Activated B cell treated with CpG ODN at 0.5 μM for 24 hours (primary cell): ENCODE measurements at regions not wholly inside any gene's neighbourhood (a gene's known extent, or its start where the extent isn't known, plus 50 kb on each side); places are given as distances from the start of the nearest gene placed in this dataset.

Experiments used
- ATAC-seq: fragments of 200-7000 bp; cut with Tn5 transposase; one replicate; pipeline ENCODE4 v1.10.0; 2021; ENCODE audit warnings: low read depth, mild to moderate bottlenecking, moderate library complexity
- CTCF ChIA-PET: fragments of 350-600 bp; sonication (Branson Sonifier 250); formaldehyde crosslinking; loops from one replicate; lab custom pipeline; 2021; ENCODE audit warnings: antibody characterized with exemption; lab: Charles Lee
- POLR2A ChIA-PET: fragments of 350-600 bp; sonication (Branson Sonifier 250); formaldehyde crosslinking; loops from one replicate; lab custom pipeline; 2021; ENCODE audit warnings: antibody characterized with exemption; lab: Charles Lee
- DNase-seq: peaks from one replicate; pipeline ENCODE4 v3.0.0; 2022
- H3K27ac Mint-ChIP-seq: one replicate; pipeline ENCODE4 v1.8.0; 2020; ENCODE audit warnings: mixed read lengths
- H3K27me3 Mint-ChIP-seq: one replicate; pipeline ENCODE4 v1.8.0; 2021; ENCODE audit warnings: mixed read lengths
- H3K36me3 Mint-ChIP-seq: one replicate; pipeline ENCODE4 v1.8.0; 2021; ENCODE audit warnings: low read depth, mixed read lengths
- H3K4me1 Mint-ChIP-seq: one replicate; pipeline ENCODE4 v1.8.0; 2021; ENCODE audit warnings: mixed read lengths
- H3K4me3 Mint-ChIP-seq: one replicate; pipeline ENCODE4 v1.8.0; 2020; ENCODE audit warnings: mild to moderate bottlenecking, mixed read lengths
- H3K9me3 Mint-ChIP-seq: one replicate; pipeline ENCODE4 v1.8.0; 2020; ENCODE audit warnings: mixed read lengths
- CTCF ChIP-seq: fragments of 200-600 bp; IDR thresholded peaks from one replicate; pipeline ENCODE4 v1.8.0; 2022; ENCODE audit warnings: antibody characterized with exemption, mild to moderate bottlenecking
- intact Hi-C: fragments of 100-400 bp; cut with micrococcal nuclease; formaldehyde crosslinking; loops from one replicate; pipeline ENCODE4 v1.15.1; 2024

GRCh38 chr4:1589098-1589497, 95.0 kb downstream of the FAM53A start:
- CTCF ChIA-PET = interaction anchor here (0.6 kb wide), 1 partner anchor 534 kb away, joined by 3 read pairs; no protein-coding TSS in a partner anchor
- Mint-ChIP-seq H3K27ac (no peak overlapping the region), H3K9me3 (peaks cover 25% of the 10 kb centered on the region), H3K4me1 (no peaks in the 10 kb centered on the region), H3K27me3 (peaks cover 7% of the 10 kb centered on the region), H3K4me3 (no peak overlapping the region), H3K36me3 (peaks cover 2% of the 10 kb centered on the region)
- intact Hi-C loops = loop anchor here (10.0 kb wide), 2 partner anchors 656 to 1896 kb away; partner anchors contain the start of genes HAUS3 and POLN
- ATAC-seq = no peak
- POLR2A ChIA-PET = no interaction called here
- DNase-seq = no peak
- TF ChIP-seq CTCF = no peak

GRCh38 chr4:1588306-1588705, 95.8 kb downstream of the FAM53A start:
- H3K4me3 Mint-ChIP-seq = no peak overlapping the region
- ChIA-PET CTCF (no interaction called here), POLR2A (no interaction called here)
- no peak for DNase-seq
- TF ChIP-seq CTCF = no peak
- ATAC-seq = no peak
- no peak overlapping the region for H3K27ac Mint-ChIP-seq
- intact Hi-C loops = loop anchor here (10.0 kb wide), 2 partner anchors 656 to 1896 kb away; partner anchors contain the start of genes HAUS3 and POLN
- peaks cover 2% of the 10 kb centered on the region for H3K36me3 Mint-ChIP-seq
- H3K27me3 Mint-ChIP-seq = peaks cover 7% of the 10 kb centered on the region
- H3K9me3 Mint-ChIP-seq = peaks cover 25% of the 10 kb centered on the region
- no peaks in the 10 kb centered on the region for H3K4me1 Mint-ChIP-seq

- H3K4me1 Mint-ChIP-seq = peaks cover 3% of the 10 kb centered on the region
- TF ChIP-seq CTCF = no peak
- H3K27me3 Mint-ChIP-seq = no peaks in the 10 kb centered on the region
- DNase-seq (no peak), ATAC-seq (no peak)
- no peak overlapping the region for H3K4me3 Mint-ChIP-seq
- POLR2A ChIA-PET = no interaction called here
- peaks cover 16% of the 10 kb centered on the region for H3K9me3 Mint-ChIP-seq
- CTCF ChIA-PET = no interaction called here
- H3K27ac Mint-ChIP-seq = no peak overlapping the region
- intact Hi-C loops = loop anchor here (5.0 to 10.0 kb wide), 5 partner anchors 572 to 1900 kb away; partner anchors contain the start of genes FGFRL1, HAUS3, POLN and ZNF718
- no peaks in the 10 kb centered on the region for H3K36me3 Mint-ChIP-seq
Measured at GRCh38 chr4:1584498-1584897, 99.6 kb downstream of the FAM53A start.

GRCh38 chr4:1583859-1584258, 100.3 kb downstream of the FAM53A start:
- ATAC-seq (no peak), DNase-seq (no peak)
- H3K9me3 Mint-ChIP-seq = peaks cover 13% of the 10 kb centered on the region
- no peak overlapping the region for H3K4me3 Mint-ChIP-seq
- no peak for TF ChIP-seq CTCF
- H3K27ac Mint-ChIP-seq = no peak overlapping the region
- H3K27me3 Mint-ChIP-seq = no peaks in the 10 kb centered on the region
- ChIA-PET CTCF (no interaction called here), POLR2A (no interaction called here)
- H3K4me1 Mint-ChIP-seq = peaks cover 3% of the 10 kb centered on the region
- H3K36me3 Mint-ChIP-seq = no peaks in the 10 kb centered on the region
- intact Hi-C loops = loop anchor here (5.0 to 10.0 kb wide), 5 partner anchors 572 to 1901 kb away; partner anchors contain the start of genes FGFRL1, HAUS3, POLN and ZNF718

GRCh38 chr4:1583051-1583785, 100.9 kb downstream of the FAM53A start:
- Mint-ChIP-seq H3K27ac (no peak overlapping the region), H3K4me1 (peaks cover 4% of the 10 kb centered on the region), H3K9me3 (peaks cover 7% of the 10 kb centered on the region), H3K4me3 (no peak overlapping the region), H3K36me3 (no peaks in the 10 kb centered on the region), H3K27me3 (no peaks in the 10 kb centered on the region)
- intact Hi-C loops = loop anchor here (5.0 to 10.0 kb wide), 5 partner anchors 571 to 1902 kb away; partner anchors contain the start of genes FGFRL1, HAUS3, POLN and ZNF718
- TF ChIP-seq CTCF = no peak
- no peak for DNase-seq
- ATAC-seq = no peak
- ChIA-PET POLR2A (no interaction called here), CTCF (no interaction called here)
